HCT116 (cell line): ENCODE measurements at regions not wholly inside any gene's neighbourhood (a gene's known extent, or its start where the extent isn't known, plus 50 kb on each side); places are given as distances from the start of the nearest gene placed in this dataset.

ENCODE experiments used
- ATAC-seq: fragments of 200-7000 bp; cut with Tn5 transposase; 2 replicates; pipeline ENCODE4 v1.9.1; 2020; ENCODE audit warnings: mild to moderate bottlenecking, moderate library complexity
- BruUV-seq: library from RNA; stranded (reverse); fragments of 400-500 nt; replicated peaks from 2 replicates; lab custom pipeline; 2021; lab: Mats Ljungman, UMichigan
- CTCF ChIA-PET: fragments of 300-600 bp; sonication (Branson Sonifier 250); formaldehyde crosslinking; loops from one replicate; lab custom pipeline; 2021; ENCODE audit warnings: antibody characterized with exemption; lab: Charles Lee
- POLR2A ChIA-PET: fragments of 300-600, 350-600 bp; sonication (Branson Sonifier 250); formaldehyde crosslinking; loops from one replicate; lab custom pipeline; 2021; ENCODE audit warnings: antibody characterized with exemption; lab: Charles Lee
- RAD21 ChIA-PET, 2 experiments: fragments of 300-600 bp; sonication (Branson Sonifier 250); formaldehyde crosslinking; loops; one replicate each; lab custom pipeline; 2023; ENCODE audit warnings: low total read pairs in 2 of 2; ENCODE audit not compliant: uncharacterized antibody in 2 of 2, unreplicated experiment in 2 of 2, low non-redundant PET in 1 of 2; lab: Charles Lee
- DNase-seq: peaks from one replicate; pipeline ENCODE4 v3.0.0-alpha.2; 2010; ENCODE audit warnings: low read depth, low spot score
- H2AFZ ChIP-seq: fragments of 200-600 bp; shearing (Covaris generic), sonication (generic); 2 replicates; pipeline ENCODE4 v1.6.1; 2017; ENCODE audit warnings: low read depth, mixed run types, mixed read lengths, antibody characterized with exemption, low read length; ENCODE audit not compliant: poor library complexity, severe bottlenecking
- H3K27ac ChIP-seq: 2 replicates; pipeline ENCODE4 v1.5.1; 2012; ENCODE audit warnings: low read depth, low read length
- H3K27me3 ChIP-seq: fragments of 200-600 bp; sonication (generic); 2 replicates; pipeline ENCODE4 v1.6.1; 2016; ENCODE audit warnings: mixed run types, low read length, mixed read lengths; ENCODE audit not compliant: insufficient read depth
- H3K36me3 ChIP-seq, 2 experiments: fragments of 200-500 bp in 1 of 2; fragments of 200-600 bp in 1 of 2; sonication (Bioruptor generic) in 1 of 2; sonication (generic) in 1 of 2; 2 replicates each; pipeline versions ENCODE4 v1.5.1 to v1.6.1; 2014 to 2016; ENCODE audit warnings: low read length in 2 of 2, inconsistent platforms in 1 of 2, mixed read lengths in 1 of 2, mixed run types in 1 of 2; ENCODE audit not compliant: insufficient read depth in 2 of 2, control insufficient read depth in 1 of 2
- H3K4me1 ChIP-seq, 2 experiments: fragments of 200-600 bp in 1 of 2; sonication (generic) in 1 of 2; 2 replicates each; pipeline versions ENCODE4 v1.5.1 to v1.6.1; 2012 to 2017; ENCODE audit warnings: low read length in 2 of 2, inconsistent platforms in 1 of 2, mild to moderate bottlenecking in 1 of 2, mixed read lengths in 1 of 2, mixed run types in 1 of 2, moderate library complexity in 1 of 2; ENCODE audit not compliant: insufficient read depth in 2 of 2, control insufficient read depth in 1 of 2
- H3K4me2 ChIP-seq: fragments of 200-600 bp; sonication (generic); 2 replicates; pipeline ENCODE4 v1.6.1; 2017; ENCODE audit warnings: mixed run types, low read length, mixed read lengths
- H3K4me3 ChIP-seq, 2 experiments: fragments of 200-600 bp in 1 of 2; sonication (generic) in 1 of 2; replicated peaks in 1 of 2; 2 replicates each; pipeline ENCODE4 v1.5.1; 2011 to 2016; ENCODE audit warnings: low read length in 2 of 2, control low read depth in 1 of 2, low read depth in 1 of 2, mild to moderate bottlenecking in 1 of 2, mixed read lengths in 1 of 2, mixed run types in 1 of 2
- H3K79me2 ChIP-seq: fragments of 200-600 bp; sonication (generic); 2 replicates; pipeline ENCODE4 v1.6.1; 2017; ENCODE audit warnings: mild to moderate bottlenecking, mixed run types, low read length, moderate library complexity, mixed read lengths; ENCODE audit not compliant: insufficient read depth
- H3K9ac ChIP-seq: fragments of 200-600 bp; sonication (generic); 2 replicates; pipeline ENCODE4 v1.6.1; 2016; ENCODE audit warnings: low read length, mixed read lengths
- H3K9me2 ChIP-seq: fragments of 200-600 bp; sonication (generic), shearing (Covaris generic); 2 replicates; pipeline ENCODE4 v1.6.1; 2017; ENCODE audit warnings: mixed run types, mild to moderate bottlenecking, moderate library complexity; ENCODE audit not compliant: insufficient read depth
- H3K9me3 ChIP-seq, 2 experiments: fragments of 200-500 bp in 1 of 2; fragments of 200-600 bp in 1 of 2; sonication (Bioruptor generic) in 1 of 2; sonication (generic) in 1 of 2; 2 replicates each; pipeline ENCODE4 v1.6.1; 2014 to 2017; ENCODE audit warnings: low read length in 2 of 2, mixed read lengths in 2 of 2, inconsistent platforms in 1 of 2, low read depth in 1 of 2, mild to moderate bottlenecking in 1 of 2, mixed run types in 1 of 2, moderate library complexity in 1 of 2; ENCODE audit not compliant: control insufficient read depth in 1 of 2, insufficient read depth in 1 of 2
- H4K20me1 ChIP-seq: fragments of 200-600 bp; sonication (generic), shearing (Covaris generic); 2 replicates; pipeline ENCODE4 v1.6.1; 2017; ENCODE audit warnings: mixed run types, mild to moderate bottlenecking, moderate library complexity; ENCODE audit not compliant: insufficient read depth
- ATF3 ChIP-seq: IDR thresholded peaks from 2 replicates; pipeline ENCODE4 v1.6.1; 2012
- CEBPB ChIP-seq: IDR thresholded peaks from 2 replicates; pipeline ENCODE4 v1.6.1; 2012; ENCODE audit warnings: low read depth
- CTCF ChIP-seq, 3 experiments: fragments of 200-600 bp in 1 of 3; sonication (generic) in 1 of 3; IDR thresholded peaks in 2 of 3; conservative IDR thresholded peaks in 1 of 3; 2 replicates each; pipeline ENCODE4 v1.5.1; 2012 to 2017; ENCODE audit warnings: low read depth in 2 of 3, low read length in 2 of 3, antibody characterized with exemption in 1 of 3, borderline replicate concordance in 1 of 3, control low read depth in 1 of 3, mild to moderate bottlenecking in 1 of 3, mixed read lengths in 1 of 3, mixed run types in 1 of 3, moderate library complexity in 1 of 3; ENCODE audit not compliant: insufficient read depth in 1 of 3
- EGR1 ChIP-seq: IDR thresholded peaks from 2 replicates; pipeline ENCODE4 v1.6.1; 2012; ENCODE audit warnings: low read depth
- EZH2 ChIP-seq: fragments of 200-600 bp; sonication (generic); IDR thresholded peaks from 2 replicates; pipeline ENCODE4 v1.6.1; 2017; ENCODE audit warnings: antibody characterized with exemption, mixed run types
- EZH2phosphoT487 ChIP-seq: fragments of 200-600 bp; IDR thresholded peaks from 2 replicates; pipeline ENCODE4 v1.6.1; 2018; ENCODE audit warnings: antibody characterized with exemption, borderline replicate concordance
- FOSL1 ChIP-seq: IDR thresholded peaks from 2 replicates; pipeline ENCODE4 v1.6.1; 2012; ENCODE audit warnings: low read depth
- JUND ChIP-seq: IDR thresholded peaks from 2 replicates; pipeline ENCODE4 v1.6.1; 2012
- MAX ChIP-seq: IDR thresholded peaks from 2 replicates; pipeline ENCODE4 v1.6.1; 2012
- POLR2A ChIP-seq: IDR thresholded peaks from 2 replicates; pipeline ENCODE4 v1.7.0; 2011; ENCODE audit warnings: borderline replicate concordance; ENCODE audit not compliant: insufficient read depth, insufficient read length; ENCODE audit errors: extremely low read depth
- POLR2AphosphoS5 ChIP-seq: IDR thresholded peaks from 2 replicates; pipeline ENCODE4 v1.6.1; 2011; ENCODE audit warnings: mild to moderate bottlenecking, low read depth, low read length, moderate library complexity
- REST ChIP-seq: IDR thresholded peaks from 2 replicates; pipeline ENCODE4 v1.6.1; 2012; ENCODE audit warnings: low read depth
- SIN3A ChIP-seq: IDR thresholded peaks from 2 replicates; pipeline ENCODE4 v1.6.1; 2012; ENCODE audit warnings: low read depth
- SP1 ChIP-seq: IDR thresholded peaks from 2 replicates; pipeline ENCODE4 v1.6.1; 2012; ENCODE audit warnings: low read depth
- SRF ChIP-seq: IDR thresholded peaks from 2 replicates; pipeline ENCODE4 v1.6.1; 2012; ENCODE audit warnings: low read depth
- TCF7L2 ChIP-seq: IDR thresholded peaks from 2 replicates; pipeline ENCODE4 v1.7.0; 2011; ENCODE audit warnings: borderline replicate concordance, inconsistent platforms; ENCODE audit not compliant: insufficient read depth, insufficient read length; ENCODE audit errors: extremely low read depth
- YY1 ChIP-seq: IDR thresholded peaks from 2 replicates; pipeline ENCODE4 v1.6.1; 2011; ENCODE audit warnings: low read length, low read depth, moderate library complexity, mild to moderate bottlenecking; ENCODE audit not compliant: insufficient replicate concordance; ENCODE audit errors: extremely low read depth
- ZFX ChIP-seq: fragments of 450-650 bp; IDR thresholded peaks from 2 replicates; pipeline ENCODE4 v1.6.1; 2017
- ZNF274 ChIP-seq: fragments of 200-500 bp; sonication (Bioruptor generic); IDR thresholded peaks from 2 replicates; pipeline ENCODE4 v1.6.1; 2014; ENCODE audit warnings: mild to moderate bottlenecking, low read depth, low read length, inconsistent platforms
- intact Hi-C: fragments of 100-400 bp; cut with micrococcal nuclease; formaldehyde crosslinking; loops from 2 replicates; pipeline ENCODE4 v1.10.0; 2022
- TF ChIP-seq, protein P1 (sequence below): IDR thresholded peaks from 2 replicates; pipeline ENCODE4 v1.6.1; 2011; ENCODE audit warnings: mild to moderate bottlenecking, low read length, moderate library complexity; ENCODE audit not compliant: insufficient replicate concordance; ENCODE audit errors: extremely low read depth

DNA sequence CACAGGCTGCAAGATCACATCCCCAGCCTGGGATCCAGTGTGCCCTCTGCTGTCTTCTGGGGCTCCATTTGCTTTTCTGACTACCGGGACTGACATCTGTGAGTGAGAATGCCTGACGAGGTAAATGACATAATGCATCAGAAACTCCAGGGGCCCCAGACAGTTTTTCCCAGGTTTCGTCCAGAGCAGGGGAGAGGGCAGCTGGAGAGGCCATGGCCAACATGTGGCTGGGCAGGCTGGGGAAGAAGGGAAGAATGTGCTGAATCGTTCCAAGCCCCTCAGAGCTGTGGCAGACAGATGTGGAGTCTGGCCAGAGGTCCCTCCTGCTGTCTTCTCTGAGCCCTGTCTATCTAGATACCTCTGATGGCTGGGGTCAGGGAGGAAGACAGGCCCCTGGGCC, 163.9 kb downstream of the TRIM29 start:
- no peaks in the 10 kb centered on the region for H4K20me1 ChIP-seq
- H3K27me3 ChIP-seq: peaks cover 5% of the 10 kb centered on the region; the same call in 1 of the 2 replicates
- no peak overlapping the region for H3K4me3 ChIP-seq
- ATAC-seq (no peak), DNase-seq (no peak)
- no peaks in the 10 kb centered on the region for H3K9me2 ChIP-seq
- H3K27ac ChIP-seq: no peak overlapping the region
- no peak overlapping the region for H2AFZ ChIP-seq
- H3K9me3 ChIP-seq: no peaks in the 10 kb centered on the region
- H3K79me2 ChIP-seq: no peaks in the 10 kb centered on the region
- no TSS peak for BruUV-seq
- RAD21 ChIA-PET: no interaction called here
- H3K4me2 ChIP-seq: no peak overlapping the region
- intact Hi-C loops: no loop called here
- no peak overlapping the region for H3K9ac ChIP-seq
- H3K36me3 ChIP-seq: no peaks in the 10 kb centered on the region
- TF ChIP-seq REST: no peak
- no peak for TF ChIP-seq CTCF (IDR thresholded peaks at IDR 0.05 in 2 of 3, conservative IDR thresholded peaks at IDR 0.05 in 1 of 3; ENCODE audit: borderline replicate concordance in 1 of 3, insufficient read depth in 1 of 3, low read depth in 2 of 3, low read length in 2 of 3)
- TF ChIP-seq SRF: no peak
- no peak for TF ChIP-seq MAX
- no peak for TF ChIP-seq YY1
- TF ChIP-seq CEBPB: no peak
- TF ChIP-seq JUND: no peak
- TF ChIP-seq EZH2: no peak
- no peak for TF ChIP-seq SP1
- TF ChIP-seq EGR1: no peak
- TF ChIP-seq, protein P1, sequence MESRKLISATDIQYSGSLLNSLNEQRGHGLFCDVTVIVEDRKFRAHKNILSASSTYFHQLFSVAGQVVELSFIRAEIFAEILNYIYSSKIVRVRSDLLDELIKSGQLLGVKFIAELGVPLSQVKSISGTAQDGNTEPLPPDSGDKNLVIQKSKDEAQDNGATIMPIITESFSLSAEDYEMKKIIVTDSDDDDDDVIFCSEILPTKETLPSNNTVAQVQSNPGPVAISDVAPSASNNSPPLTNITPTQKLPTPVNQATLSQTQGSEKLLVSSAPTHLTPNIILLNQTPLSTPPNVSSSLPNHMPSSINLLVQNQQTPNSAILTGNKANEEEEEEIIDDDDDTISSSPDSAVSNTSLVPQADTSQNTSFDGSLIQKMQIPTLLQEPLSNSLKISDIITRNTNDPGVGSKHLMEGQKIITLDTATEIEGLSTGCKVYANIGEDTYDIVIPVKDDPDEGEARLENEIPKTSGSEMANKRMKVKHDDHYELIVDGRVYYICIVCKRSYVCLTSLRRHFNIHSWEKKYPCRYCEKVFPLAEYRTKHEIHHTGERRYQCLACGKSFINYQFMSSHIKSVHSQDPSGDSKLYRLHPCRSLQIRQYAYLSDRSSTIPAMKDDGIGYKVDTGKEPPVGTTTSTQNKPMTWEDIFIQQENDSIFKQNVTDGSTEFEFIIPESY: no peak
- TF ChIP-seq POLR2A: no peak
- TF ChIP-seq ZNF274: no peak
- no peak for TF ChIP-seq ATF3
- TF ChIP-seq EZH2phosphoT487: no peak
- no peak for TF ChIP-seq TCF7L2
- no peak for TF ChIP-seq POLR2AphosphoS5
- TF ChIP-seq SIN3A: no peak
- no peak for TF ChIP-seq ZFX
- TF ChIP-seq FOSL1: no peak
- H3K4me1 ChIP-seq: no peaks in the 10 kb centered on the region
- POLR2A ChIA-PET: no interaction called here
- CTCF ChIA-PET: no interaction called here
